Vagina (tissue), 2 donors: ENCODE measurements at regions not wholly inside any gene's neighbourhood (a gene's known extent, or its start where the extent isn't known, plus 50 kb on each side); places are given as distances from the start of the nearest gene placed in this dataset.

Experiments used
- DNase-seq, 2 donors: peaks; one replicate each; pipeline ENCODE4 v3.0.0-alpha.2; 2017; ENCODE audit errors: extremely low spot score in 2 of 2
- H3K27ac ChIP-seq: fragments of 200-600 bp; sonication (generic); one replicate; pipeline ENCODE4 v1.5.1; 2019
- H3K27me3 ChIP-seq: fragments of 200-600 bp; sonication (generic); one replicate; pipeline ENCODE4 v1.5.1; 2019
- H3K36me3 ChIP-seq, 2 donors: fragments of 200-600 bp; sonication (generic); one replicate each; pipeline ENCODE4 v1.5.1; 2017 to 2019
- H3K4me1 ChIP-seq: fragments of 200-600 bp; sonication (generic); one replicate; pipeline ENCODE4 v1.5.1; 2019
- H3K4me3 ChIP-seq, 2 donors: fragments of 200-600 bp; sonication (generic); 1 replicate in 1 of 2; 2 replicates in 1 of 2; pipeline ENCODE4 v1.5.1; 2016 to 2019
- H3K9me3 ChIP-seq: fragments of 200-600 bp; sonication (generic); one replicate; pipeline ENCODE4 v1.5.1; 2019
- CTCF ChIP-seq, 3 experiments: fragments of 450-650 bp in 2 of 3; fragments of 200-600 bp in 1 of 3; sonication (generic) in 1 of 3; IDR thresholded peaks; one replicate each; pipeline ENCODE4 v1.5.1; 2017 to 2019; ENCODE audit warnings: antibody characterized with exemption in 3 of 3, mild to moderate bottlenecking in 2 of 3, moderate library complexity in 2 of 3
- POLR2A ChIP-seq, 2 donors: fragments of 450-650 bp; IDR thresholded peaks; one replicate each; pipeline ENCODE4 v1.6.1; 2017; ENCODE audit warnings: antibody characterized with exemption in 2 of 2, mild to moderate bottlenecking in 2 of 2, moderate library complexity in 2 of 2
- POLR2AphosphoS5 ChIP-seq, 2 donors: sonication (generic); formaldehyde crosslinking; IDR thresholded peaks; one replicate each; pipeline ENCODE4 v1.9.0; 2017; ENCODE audit warnings: antibody characterized with exemption in 2 of 2, mild to moderate bottlenecking in 2 of 2, low read depth in 1 of 2; ENCODE audit not compliant: insufficient read depth in 1 of 2
- intact Hi-C: fragments of 100-400 bp; cut with DNase I; formaldehyde crosslinking; loops from one replicate; pipeline ENCODE4 v1.15.1; 2023

- H3K4me1 ChIP-seq: peaks cover 33% of the 10 kb centered on the region
- H3K4me3 ChIP-seq: no peak overlapping the region
- no peaks in the 10 kb centered on the region for H3K27me3 ChIP-seq
- peak in 2 of 3 experiments; percentile 24 to 28 for TF ChIP-seq CTCF (IDR thresholded peaks at IDR 0.05)
- TF ChIP-seq POLR2AphosphoS5 (IDR thresholded peaks at IDR 0.05; ENCODE audit: insufficient read depth in 1 of 2, low read depth in 1 of 2): peak in 1 of 2 donors; percentile 26
- no peak for TF ChIP-seq POLR2A (IDR thresholded peaks at IDR 0.05)
- no peak for DNase-seq
- no peaks in the 10 kb centered on the region for H3K9me3 ChIP-seq
- H3K27ac ChIP-seq: peak overlapping the region; percentile 57
- no peaks in the 10 kb centered on the region for H3K36me3 ChIP-seq
- intact Hi-C loops: no loop called here
These were observed 301.5 kb downstream of the ZEB1 start for GRCh38 chr10:31620226-31621151.

GRCh38 chr10:31619531-31620061 is 300.6 kb downstream of the ZEB1 start:
- peak overlapping the region; percentile 57 for H3K27ac ChIP-seq
- H3K4me1 ChIP-seq: peaks cover 33% of the 10 kb centered on the region
- H3K9me3 ChIP-seq: no peaks in the 10 kb centered on the region
- no peaks in the 10 kb centered on the region for H3K27me3 ChIP-seq
- no peak for TF ChIP-seq POLR2A (IDR thresholded peaks at IDR 0.05)
- TF ChIP-seq POLR2AphosphoS5 (IDR thresholded peaks at IDR 0.05; ENCODE audit: insufficient read depth in 1 of 2, low read depth in 1 of 2): no peak
- no peak for TF ChIP-seq CTCF (IDR thresholded peaks at IDR 0.05)
- intact Hi-C loops: no loop called here
- no peak overlapping the region for H3K4me3 ChIP-seq
- H3K36me3 ChIP-seq: no peaks in the 10 kb centered on the region
- DNase-seq: no peak

GRCh38 chr10:31618541-31619291 is 299.7 kb downstream of the ZEB1 start:
- intact Hi-C loops: no loop called here
- Histone ChIP-seq H3K36me3 (no peaks in the 10 kb centered on the region), H3K27ac (peak overlapping the region; percentile 57), H3K9me3 (no peaks in the 10 kb centered on the region), H3K4me1 (peaks cover 33% of the 10 kb centered on the region), H3K27me3 (no peaks in the 10 kb centered on the region), H3K4me3 (no peak overlapping the region)
- no peak for DNase-seq
- TF ChIP-seq POLR2A (IDR thresholded peaks at IDR 0.05) (no peak), POLR2AphosphoS5 (IDR thresholded peaks at IDR 0.05; ENCODE audit: insufficient read depth in 1 of 2, low read depth in 1 of 2) (peak in 1 of 2 donors; percentile 75)

- H3K27ac ChIP-seq: peak overlapping the region; percentile 57
- no peaks in the 10 kb centered on the region for H3K27me3 ChIP-seq
- no peak for DNase-seq
- no peaks in the 10 kb centered on the region for H3K36me3 ChIP-seq
- no peaks in the 10 kb centered on the region for H3K9me3 ChIP-seq
- intact Hi-C loops: no loop called here
- H3K4me1 ChIP-seq: peaks cover 33% of the 10 kb centered on the region
- no peak overlapping the region for H3K4me3 ChIP-seq
- TF ChIP-seq POLR2AphosphoS5 (IDR thresholded peaks at IDR 0.05; ENCODE audit: insufficient read depth in 1 of 2, low read depth in 1 of 2) (no peak), CTCF (IDR thresholded peaks at IDR 0.05) (no peak), POLR2A (IDR thresholded peaks at IDR 0.05) (no peak)
These were observed 298.7 kb downstream of the ZEB1 start for GRCh38 chr10:31617757-31618156.

- TF ChIP-seq POLR2A (IDR thresholded peaks at IDR 0.05) (no peak), POLR2AphosphoS5 (IDR thresholded peaks at IDR 0.05; ENCODE audit: insufficient read depth in 1 of 2, low read depth in 1 of 2) (no peak), CTCF (IDR thresholded peaks at IDR 0.05) (no peak)
- intact Hi-C loops: no loop called here
These were observed 298.1 kb downstream of the ZEB1 start for GRCh38 chr10:31617133-31617532.

More at GRCh38 chr10:31617133-31617532, 298.1 kb downstream of the ZEB1 start:
- no peaks in the 10 kb centered on the region for H3K36me3 ChIP-seq
- no peak overlapping the region for H3K27ac ChIP-seq
- peak in 1 of 2 donors; percentile 54 for DNase-seq
- no peaks in the 10 kb centered on the region for H3K27me3 ChIP-seq
- H3K9me3 ChIP-seq: no peaks in the 10 kb centered on the region
- no peak overlapping the region for H3K4me3 ChIP-seq
- H3K4me1 ChIP-seq: peaks cover 28% of the 10 kb centered on the region
